ENCODE measurements at regions not wholly inside any gene's neighbourhood (a gene's known extent, or its start where the extent isn't known, plus 50 kb on each side); places are given as distances from the start of the nearest gene placed in this dataset.
"Not testable (repeated sequence)": the region's sequence is repeated elsewhere in the genome, so short reads cannot be mapped to it uniquely, and the experiment has no call there.

DNA sequence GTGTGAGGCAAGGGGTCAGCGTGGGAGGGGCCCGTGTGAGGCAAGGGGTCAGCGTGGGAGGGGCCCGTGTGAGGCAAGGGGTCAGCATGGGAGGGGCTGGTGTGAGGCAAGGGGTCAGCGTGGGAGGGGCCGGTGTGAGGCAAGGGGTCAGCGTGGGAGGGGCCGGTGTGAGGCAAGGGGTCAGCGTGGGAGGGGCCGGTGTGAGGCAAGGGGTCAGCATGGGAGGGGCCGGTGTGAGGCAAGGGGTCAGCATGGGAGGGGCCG is 119.2 kb downstream of the SEPTIN14 start:
- DNase-seq: not testable (repeated sequence)

DNA sequence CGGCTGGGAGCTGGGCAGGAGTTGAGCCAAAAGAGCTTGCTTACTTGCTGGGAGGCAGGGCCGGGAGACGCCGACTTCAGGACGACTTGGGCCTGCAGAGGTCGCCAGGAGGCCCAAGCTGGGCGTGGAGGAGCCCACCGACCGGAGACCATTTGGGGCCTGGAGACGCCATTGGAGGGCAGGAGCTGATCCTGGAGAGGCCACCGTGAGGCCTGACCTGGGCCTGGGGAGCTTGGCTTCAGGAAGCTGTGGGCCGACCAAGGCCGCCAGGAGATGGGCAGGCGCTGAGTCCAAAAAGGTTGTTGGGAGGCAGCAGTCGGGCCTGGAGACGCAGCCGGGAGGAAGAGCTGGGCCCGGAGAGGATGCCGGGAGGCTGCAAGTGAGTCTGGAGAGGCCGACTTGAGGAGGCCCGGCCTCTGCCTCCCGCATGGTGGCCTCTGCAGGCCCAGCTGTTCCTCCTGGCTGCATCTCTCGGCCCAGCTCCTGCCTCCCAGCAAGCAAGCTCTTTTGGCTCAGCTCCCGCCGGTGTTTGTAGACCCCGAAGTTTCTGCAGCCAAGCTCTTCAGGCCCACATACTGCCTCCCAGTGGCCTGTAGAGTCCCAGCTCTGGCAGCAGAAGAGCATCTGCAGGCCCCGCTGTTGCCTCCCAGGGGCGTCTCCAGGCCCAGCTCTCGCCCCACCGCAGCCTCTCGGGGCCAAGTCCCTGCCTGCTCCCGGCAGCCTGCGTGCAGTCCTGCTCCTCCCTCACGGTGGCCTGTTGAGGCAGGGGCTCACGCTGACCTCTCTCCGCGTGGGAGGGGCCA is 119.7 kb downstream of the SEPTIN14 start:
- not testable (repeated sequence) for DNase-seq

DNA sequence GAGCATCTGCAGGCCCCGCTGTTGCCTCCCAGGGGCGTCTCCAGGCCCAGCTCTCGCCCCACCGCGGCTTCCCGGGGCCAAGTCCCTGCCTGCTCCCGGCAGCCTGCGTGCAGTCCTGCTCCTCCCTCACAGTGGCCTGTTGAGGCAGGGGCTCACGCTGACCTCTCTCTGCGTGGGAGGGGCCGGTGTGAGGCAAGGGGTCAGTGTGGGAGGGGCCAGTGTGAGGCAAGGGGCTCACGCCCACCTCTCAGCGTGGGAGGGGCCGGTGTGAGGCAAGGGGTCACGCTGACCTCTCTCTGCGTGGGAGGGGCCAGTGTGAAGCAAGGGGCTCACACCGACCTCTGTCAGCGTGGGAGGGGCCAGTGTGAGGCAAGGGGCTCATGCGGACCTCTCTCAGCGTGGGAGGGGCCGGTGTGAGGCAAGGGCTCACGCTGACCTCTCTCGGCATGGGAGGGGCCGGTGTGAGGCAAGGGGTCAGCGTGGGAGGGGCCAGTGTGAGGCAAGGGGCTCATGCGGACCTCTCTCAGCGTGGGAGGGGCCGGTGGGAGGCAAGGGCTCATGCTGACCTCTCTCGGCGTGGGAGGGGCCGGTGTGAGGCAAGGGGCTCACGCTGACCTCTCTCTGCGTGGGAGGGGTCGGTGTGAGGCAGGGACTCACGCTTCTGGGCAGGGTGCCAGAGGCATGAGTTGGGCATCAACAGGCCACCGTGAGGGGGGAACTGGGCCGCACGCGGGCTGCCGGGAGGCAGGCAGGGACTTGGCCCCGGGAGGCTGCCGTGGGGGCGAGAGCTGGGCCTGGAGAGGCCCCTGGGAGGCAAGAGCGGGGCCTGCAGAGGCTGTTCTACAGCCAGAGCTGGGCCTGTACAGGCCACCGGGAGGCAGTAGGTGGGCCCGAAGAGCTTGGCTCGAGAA is 120.6 kb downstream of the SEPTIN14 start:
- not testable (repeated sequence) for DNase-seq

DNA sequence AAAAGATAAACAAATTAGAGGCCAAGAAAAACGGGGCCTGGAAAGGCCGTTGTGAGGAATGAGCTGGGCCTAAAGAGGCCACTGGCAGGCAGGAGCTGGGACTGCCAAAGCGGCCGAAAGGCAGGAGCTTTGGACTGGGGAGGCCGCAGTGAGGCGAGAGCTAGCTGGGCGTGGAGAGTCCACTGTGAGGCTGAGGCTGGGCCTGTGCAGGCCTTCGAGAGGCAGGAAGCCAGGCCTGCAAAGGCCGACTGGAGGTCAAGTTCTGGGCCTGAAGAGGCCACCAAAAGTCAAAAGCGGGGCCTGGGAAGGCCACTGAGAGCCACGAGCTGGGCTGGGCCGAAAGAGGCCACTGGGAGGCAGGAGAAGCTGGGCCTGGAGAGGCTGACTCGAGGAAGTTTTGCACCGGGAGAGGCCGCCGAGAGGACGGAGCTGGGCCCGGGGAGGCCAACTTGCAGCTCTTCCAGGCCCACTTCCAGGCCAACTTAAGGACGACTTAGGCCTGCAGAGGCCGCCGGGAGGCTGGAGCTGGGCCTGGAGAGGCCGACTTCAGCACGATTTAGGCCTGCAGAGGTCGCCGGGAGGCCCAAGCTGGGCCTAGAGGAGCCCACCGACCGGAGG is 121.8 kb downstream of the SEPTIN14 start:
- DNase-seq: not testable (repeated sequence)

DNA sequence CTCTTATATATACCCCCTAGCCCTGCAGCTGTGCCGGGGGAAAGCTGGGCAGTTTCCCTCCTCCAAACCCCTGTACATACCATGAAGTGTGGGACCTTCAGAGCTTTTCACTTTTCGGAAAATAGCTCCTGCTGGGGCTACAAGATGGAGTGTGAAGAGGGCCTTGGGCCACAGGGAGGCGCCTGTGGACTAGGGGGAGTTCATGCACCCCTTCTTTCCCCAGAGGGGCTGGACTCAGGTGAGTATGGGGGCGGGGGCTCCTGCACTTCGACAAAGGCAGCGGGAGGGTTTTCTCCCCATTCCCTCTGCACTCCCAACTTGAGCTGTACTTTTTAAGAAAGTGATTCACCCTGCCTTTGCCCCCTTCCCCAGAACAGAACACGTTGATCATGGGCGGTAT is 122.5 kb downstream of the SEPTIN14 start:
- not testable (repeated sequence) for DNase-seq

DNA sequence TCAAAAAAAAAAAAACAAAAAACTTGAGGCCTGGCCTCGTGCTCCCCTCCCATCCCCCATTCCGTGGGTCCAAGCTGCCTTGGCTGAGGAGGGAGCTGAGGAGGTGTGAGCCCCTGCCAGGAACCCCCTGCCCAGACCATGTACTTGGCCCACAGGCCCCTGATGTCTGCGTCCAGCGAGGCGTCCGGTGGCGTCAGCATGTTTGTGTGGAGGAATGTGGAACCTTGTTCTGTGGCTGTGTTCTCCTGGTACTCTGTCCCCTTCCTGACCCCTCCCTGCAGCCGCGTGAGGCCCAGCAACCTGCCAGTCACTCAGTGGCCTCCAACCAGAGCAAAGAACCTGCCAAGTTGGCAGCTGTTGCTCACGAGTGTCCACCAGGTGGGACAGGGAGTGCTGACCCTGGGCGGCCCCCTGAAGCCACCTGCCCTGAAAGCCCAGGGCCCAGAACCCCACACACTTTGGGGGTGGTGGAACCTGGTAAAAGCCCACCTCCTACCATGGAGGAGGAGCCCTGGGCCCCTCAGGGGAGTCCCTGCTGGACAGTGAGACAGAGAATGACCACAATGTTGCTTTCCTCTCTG is 125.8 kb downstream of the SEPTIN14 start:
- not testable (repeated sequence) for DNase-seq

DNA sequence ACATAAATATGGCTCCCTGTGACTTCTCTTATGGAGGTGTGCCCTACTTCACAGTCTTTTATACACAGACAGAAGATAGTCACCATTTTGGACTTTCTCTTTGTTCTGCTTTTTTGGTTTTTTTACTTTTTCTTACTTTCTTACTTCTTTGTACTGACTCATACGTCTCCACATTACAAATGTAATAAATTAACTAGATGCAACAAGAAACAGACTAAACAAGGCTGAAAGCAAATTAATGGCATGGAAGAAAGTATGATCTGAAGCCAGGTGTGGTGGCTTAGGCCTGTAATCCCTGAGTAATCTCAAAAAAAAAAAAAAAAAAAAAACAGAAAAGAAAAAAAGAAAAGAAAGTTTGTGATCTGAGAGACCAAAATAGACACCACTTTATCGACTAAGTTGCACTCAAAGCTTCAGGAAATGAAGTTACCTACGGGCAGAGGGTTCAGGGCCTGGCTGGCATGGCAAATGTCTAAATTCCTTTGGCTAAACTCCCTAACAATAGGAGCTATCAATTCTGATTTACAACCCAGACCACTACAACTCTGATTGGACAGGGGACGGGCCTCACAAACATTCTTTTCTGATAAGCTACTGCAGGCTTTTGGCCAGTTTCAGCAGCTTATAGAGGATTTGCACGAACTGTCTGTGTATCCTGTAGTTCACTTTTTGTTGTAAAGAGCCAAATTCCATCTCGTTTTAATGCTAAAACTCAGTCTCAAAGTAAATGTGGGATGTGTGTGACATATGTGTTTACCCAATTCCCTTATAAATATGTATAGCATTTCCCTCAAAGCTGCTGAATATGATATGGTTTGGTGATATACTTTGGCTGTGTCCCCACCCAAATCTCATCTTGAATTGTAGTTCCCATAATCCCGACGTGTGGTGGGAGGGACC is 129.1 kb downstream of the SEPTIN14 start:
- no peak for DNase-seq

DNA sequence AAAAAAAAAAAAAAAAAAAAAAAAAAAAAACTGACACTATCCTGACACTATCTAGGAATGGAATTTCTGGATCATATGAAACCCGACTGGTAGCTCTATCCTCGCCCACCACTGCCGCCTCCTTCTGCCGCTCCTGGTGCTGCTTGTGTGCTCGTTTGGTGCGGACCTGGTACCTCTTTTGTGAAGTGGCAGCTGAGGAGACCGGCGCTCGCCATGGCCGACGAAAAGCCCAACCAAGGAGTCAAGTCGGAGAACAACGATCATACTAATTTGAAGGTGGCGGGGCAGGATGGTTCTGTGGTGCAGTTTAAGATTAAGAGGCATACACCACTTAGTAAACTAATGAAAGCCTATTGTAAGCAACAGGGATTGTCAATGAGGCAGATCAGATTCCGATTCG is 130.6 kb downstream of the SEPTIN14 start:
- DNase-seq: no peak

DNA sequence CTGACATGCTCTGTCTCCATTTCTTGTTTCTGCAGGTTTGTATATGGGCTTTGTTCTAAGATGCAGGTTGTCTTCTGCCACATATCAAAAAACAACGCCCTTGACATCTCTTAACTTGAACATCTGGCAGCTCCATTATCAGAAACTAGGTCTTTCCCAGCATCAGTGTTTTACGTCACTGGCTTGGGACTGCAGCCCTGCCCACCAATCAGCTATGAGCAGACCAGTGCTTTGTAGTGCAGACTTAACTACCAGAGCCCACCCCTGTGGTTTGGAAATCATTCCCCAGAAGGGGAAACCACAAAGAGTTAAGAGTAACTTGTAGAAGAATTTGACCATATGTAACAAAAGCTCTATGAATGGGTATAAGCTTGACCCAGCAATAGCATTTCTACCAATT is 132.4 kb downstream of the SEPTIN14 start:
- DNase-seq: no peak

DNA sequence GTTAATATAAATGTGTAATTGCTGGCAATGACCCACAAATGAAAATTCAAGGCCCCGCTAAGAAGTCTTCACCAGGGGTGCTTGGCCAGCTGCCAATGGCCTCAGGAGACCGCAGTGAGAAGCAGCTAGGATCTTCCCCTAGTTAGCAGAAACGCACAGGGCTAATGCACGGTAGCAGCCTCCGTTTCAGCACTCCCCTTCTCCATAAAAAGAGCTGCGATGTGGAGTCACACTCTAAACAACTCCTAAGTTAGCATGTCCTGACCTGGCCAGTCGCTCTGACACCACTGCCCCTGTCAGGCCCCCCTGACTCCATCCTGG is 139.0 kb downstream of the SEPTIN14 start:
- DNase-seq: no peak

DNA sequence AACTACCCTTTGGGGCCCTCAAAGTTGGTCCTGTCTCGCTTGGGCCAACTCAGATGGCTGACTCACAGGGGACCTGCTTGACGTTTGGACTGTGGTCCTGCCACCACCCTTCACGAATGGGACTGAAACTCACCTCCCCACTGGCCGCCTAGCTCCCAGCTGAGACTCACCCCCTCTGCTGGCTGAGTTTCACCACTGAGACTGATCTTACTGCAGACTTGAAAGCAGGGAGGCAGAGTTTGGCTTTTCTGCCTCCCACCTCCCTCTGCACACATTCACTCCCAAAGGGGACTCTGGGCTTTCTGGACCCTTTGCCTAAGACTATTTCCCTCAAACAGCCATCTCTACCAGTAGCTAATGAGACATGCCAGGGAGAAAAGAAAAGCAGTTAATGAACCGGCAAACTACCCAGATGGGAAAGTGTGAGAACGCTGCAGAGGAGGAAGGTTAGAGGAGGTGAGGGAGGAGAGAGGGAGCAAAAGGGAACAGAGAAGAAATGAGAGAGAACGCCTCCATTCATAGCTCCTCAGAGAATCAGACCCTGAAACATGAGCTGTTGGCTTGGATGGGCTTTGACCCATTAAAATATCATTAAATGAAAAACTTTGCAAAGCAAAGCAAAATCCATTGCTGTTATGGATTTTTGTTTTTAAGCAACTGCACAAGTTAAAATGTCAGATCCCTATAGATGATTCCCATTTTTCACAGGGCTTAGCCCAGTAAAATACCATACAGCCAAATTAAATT is 139.5 kb downstream of the SEPTIN14 start:
- not testable (repeated sequence) for DNase-seq

DNA sequence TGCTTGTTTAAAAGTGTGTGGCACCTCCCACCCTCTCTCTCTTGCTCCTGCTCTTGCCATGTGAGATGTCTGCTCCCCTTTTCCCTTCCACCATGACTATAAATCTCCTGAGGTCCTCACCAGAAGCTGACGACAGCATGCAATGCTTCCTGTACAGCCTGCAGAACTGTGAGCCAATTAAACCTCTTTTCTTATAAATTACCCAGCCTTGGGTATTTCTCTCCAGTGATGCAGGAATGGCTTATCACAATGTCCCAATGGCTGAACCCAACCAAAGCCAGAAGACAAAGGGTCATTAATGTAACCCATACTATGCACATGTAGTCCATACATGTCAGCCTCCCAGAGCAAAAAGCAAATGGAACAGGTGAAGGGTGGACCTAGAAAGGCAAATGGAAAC is 141.5 kb downstream of the SEPTIN14 start:
- DNase-seq: not testable (repeated sequence)

DNA sequence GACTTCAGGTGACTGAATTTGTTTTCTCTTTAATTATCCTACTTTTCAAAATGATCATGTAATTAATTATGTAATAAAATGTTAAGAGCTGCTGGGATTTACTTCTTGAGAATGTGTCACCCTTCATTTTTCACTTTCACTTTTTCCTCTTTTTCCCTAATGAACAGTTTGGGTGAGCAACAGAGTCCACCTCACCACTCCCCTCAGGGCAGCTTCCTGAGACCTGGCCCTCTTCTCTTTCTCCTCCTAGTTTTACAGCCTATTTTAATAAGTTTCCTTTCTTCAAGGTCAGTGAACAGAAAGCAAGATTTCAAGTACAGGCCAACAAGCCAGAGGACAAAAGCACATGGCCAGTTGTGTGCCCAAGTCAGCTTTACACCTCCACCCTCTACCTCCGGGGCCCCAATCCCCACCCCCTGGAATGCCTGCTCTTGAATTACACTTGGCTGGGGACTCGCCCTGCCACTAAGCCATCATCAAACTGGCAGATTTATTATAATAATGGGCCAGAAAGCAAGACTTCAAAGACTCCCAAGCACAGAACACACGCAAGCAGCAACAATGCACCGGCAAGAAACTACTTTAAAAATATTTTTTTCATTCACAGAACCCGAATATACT is 143.1 kb upstream of the VOPP1 start:
- not testable (repeated sequence) for DNase-seq

DNA sequence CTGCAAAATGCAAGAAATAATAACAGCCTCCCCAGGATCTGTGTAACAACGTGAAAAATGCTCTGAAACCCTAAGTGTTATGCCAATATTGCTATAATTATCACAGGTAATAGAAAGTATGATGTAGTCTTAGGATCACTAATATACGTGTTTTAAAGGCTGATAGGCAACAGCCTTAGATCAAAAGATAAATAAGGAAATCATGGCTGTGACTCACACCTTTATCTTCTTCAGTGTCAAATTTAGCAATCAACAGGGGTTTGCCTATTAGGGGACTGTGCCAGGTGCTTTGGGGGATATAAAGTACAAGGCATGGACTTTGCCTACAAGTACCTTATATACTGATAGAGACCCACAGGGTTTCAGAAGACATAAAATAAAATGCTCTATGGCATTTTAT is 142.1 kb upstream of the VOPP1 start:
- not testable (repeated sequence) for DNase-seq

DNA sequence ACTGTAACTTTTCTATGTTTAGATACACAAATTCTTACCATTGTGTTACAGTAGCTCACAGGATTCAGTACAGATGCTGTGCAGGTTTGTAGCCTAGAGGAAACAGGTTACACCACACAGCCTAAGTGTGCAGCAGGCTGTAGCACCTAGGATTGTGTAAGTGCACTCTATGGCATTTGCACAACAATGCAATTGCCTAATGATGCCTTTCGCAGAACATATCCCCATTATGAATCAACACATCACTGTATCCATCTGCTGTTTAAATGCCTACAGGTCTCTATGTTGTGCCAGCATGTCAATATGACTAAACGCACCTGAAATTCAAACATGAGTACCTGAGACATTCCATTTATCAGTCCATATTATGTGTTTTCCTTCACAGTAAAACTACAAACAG is 138.0 kb upstream of the VOPP1 start:
- not testable (repeated sequence) for DNase-seq

DNA sequence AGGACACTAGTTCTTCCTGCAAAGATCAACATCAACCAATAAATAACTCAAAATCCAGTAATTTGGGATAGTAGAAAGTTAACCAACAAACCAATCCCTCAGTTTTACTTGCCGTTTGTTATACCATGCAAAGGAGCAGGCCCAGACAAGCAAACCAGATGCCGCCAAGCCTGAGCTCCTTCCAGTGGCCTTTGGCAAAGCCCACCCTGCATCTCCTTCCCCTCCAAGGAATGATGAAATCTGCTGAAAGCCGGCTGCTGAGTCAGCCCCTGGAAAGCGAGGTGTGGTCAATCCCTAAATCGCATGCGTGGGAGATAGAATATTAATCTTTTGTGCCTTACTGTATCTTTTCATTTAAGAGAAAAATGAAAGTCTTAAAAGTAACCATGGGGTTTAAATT is 135.7 kb upstream of the VOPP1 start:
- DNase-seq: not testable (repeated sequence)

DNA sequence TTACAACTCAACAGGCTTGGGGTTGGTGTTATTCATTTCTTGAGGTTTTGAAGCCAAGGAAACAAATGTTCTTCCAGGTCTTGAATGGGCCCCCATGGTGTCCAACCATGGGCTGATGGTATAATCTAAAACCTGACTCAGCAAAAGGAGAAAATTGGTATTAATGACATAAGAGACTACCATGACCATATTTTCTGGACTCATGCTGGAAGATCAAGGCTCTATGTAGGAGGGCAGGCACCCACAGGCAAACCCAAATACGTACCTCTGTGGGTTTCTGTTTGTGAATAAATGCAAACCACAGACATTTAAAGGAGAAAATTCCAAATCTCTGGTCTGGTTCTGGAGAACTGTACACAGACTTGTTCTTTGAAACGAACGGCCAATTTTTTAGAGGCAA is 135.1 kb upstream of the VOPP1 start:
- DNase-seq: not testable (repeated sequence)

DNA sequence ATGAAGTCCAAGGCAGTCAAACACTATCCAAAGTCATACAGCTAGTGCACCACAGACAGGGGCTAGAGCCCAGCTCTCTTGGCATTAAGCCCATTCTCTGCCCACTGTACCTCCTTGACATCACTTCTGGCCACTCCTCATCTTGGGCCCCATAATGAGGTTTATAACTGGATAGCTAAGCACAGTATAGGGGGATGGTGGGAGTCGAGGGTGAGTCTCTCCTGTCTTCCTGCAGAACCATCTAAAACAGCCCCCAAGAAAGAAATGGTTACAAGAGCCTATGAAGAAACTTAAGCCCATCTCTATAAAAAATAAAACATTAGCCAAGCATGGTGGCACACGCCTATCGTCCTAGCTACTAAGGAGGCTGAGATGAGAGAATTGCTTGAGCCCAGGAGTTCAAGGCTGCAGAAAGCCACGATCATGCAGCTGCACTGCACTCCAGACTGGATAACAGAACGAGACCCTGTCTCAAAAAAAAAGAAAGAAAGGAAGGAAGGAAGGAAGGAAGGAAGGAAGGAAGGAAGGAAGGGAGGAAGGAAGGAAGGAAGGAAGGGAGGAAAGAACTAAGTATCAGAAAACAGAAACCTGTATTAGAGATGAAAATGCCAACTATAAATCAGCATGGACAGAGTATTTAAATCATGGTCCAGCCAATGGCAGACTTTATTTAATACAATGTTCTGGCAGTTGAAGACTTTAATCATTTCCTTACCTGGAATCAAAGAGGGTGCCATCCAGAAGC is 134.3 kb upstream of the VOPP1 start:
- not testable (repeated sequence) for DNase-seq

DNA sequence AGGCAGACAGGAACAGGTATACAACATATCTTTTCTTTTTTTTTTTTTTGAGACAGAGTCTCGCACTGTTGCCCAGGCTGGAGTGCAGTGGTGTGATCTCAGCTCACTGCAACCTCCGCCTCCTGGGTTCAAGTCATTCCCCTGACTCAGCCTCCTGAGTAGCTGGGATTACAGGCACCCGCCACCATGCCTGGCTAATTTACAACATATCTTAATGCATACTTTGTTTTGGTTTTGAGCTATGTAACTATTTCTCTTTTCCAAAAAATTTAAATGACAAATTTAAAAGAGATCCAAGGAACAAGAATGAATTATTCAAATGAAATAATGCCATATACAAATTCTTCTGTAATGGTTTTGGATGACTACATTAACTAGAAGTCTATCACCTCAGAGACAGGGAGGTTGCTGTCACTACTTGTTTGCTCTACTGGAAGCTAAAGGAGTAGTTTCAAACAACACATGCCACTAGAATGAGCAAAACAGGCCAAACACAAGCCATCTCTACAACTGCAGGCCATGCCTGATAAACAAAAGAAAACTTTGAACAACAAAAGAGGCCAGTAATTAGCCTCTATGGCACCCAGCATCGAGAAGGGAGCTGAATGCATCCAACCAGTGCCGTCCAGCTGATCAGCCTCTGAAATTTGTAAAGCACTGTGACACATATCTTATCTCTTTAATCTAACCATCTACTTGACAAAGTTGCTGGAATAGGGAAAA is 133.6 kb upstream of the VOPP1 start:
- DNase-seq: not testable (repeated sequence)

DNA sequence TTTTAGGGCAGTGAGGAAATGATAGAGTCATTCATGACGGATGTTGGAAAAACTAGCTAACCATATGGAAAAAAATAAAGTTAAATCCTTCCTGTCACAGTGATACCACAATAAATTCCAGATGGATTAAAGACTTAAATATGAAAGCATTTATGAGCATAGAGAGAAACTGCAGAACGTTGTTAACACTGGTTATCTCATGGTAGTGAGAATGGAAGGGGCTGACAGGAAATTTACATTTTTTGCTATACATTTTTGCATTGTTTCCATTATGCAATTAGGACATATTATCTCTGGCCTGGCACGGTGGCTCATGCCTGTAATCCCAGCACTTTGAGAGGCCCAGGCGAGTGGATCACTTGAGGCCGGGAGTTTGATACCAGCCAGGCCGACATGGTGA is 130.5 kb upstream of the VOPP1 start:
- DNase-seq: not testable (repeated sequence)

Data from central memory CD4-positive, alpha-beta T cell (primary cell).